ENCODE measurements at regions not wholly inside any gene's neighbourhood (a gene's known extent, or its start where the extent isn't known, plus 50 kb on each side); places are given as distances from the start of the nearest gene placed in this dataset.
A peak's percentile ranks its signal among the peaks of the same experiment; 100 is the strongest.

GRCh38 chr2:67854103-67854743, 208.6 kb downstream of the C1D start:
- FAIRE-seq (no peak), DNase-seq (no peak)
- Histone ChIP-seq H3K9me3 (ENCODE audit: control insufficient read depth in 2 of 2, insufficient read depth in 1 of 2, low read depth in 1 of 2, low read length in 1 of 2) (no peaks in the 10 kb centered on the region), H3K27ac (ENCODE audit: low read depth in 1 of 3, low read length in 2 of 3) (no peak overlapping the region), H3K36me3 (ENCODE audit: control insufficient read depth in 3 of 3, insufficient read depth in 2 of 3, low read depth in 1 of 3, low read length in 3 of 3) (no peaks in the 10 kb centered on the region), H3K4me1 (ENCODE audit: control insufficient read depth in 3 of 3, insufficient read depth in 2 of 3, low read depth in 1 of 3, low read length in 2 of 3) (no peaks in the 10 kb centered on the region), H3K4me3 (ENCODE audit: low read depth in 1 of 3, low read length in 3 of 3) (no peak overlapping the region), H3K27me3 (ENCODE audit: control insufficient read depth in 3 of 3, insufficient read depth in 3 of 3, low read length in 3 of 3) (peaks cover 0 to 3% (median 0%) of the 10 kb centered on the region in 3 donors)
- WGBS, 3 donors, result 88 to 89% (median 89%) methylated on average over 6 of the region's 6 CpGs

GRCh38 chr2:67854798-67855197, 208.0 kb downstream of the C1D start:
- no peak overlapping the region for H3K4me3 ChIP-seq (ENCODE audit: low read depth in 1 of 3, low read length in 3 of 3)
- peaks cover 0 to 3% (median 0%) of the 10 kb centered on the region in 3 donors for H3K27me3 ChIP-seq (ENCODE audit: control insufficient read depth in 3 of 3, insufficient read depth in 3 of 3, low read length in 3 of 3)
- H3K36me3 ChIP-seq (ENCODE audit: control insufficient read depth in 3 of 3, insufficient read depth in 2 of 3, low read depth in 1 of 3, low read length in 3 of 3), result no peaks in the 10 kb centered on the region
- no peak overlapping the region for H3K27ac ChIP-seq (ENCODE audit: low read depth in 1 of 3, low read length in 2 of 3)
- WGBS, 3 donors, result 68 to 91% (median 89%) methylated on average over 1 of the region's 1 CpG
- FAIRE-seq (no peak), DNase-seq (no peak)
- H3K4me1 ChIP-seq (ENCODE audit: control insufficient read depth in 3 of 3, insufficient read depth in 2 of 3, low read depth in 1 of 3, low read length in 2 of 3), result no peaks in the 10 kb centered on the region
- no peaks in the 10 kb centered on the region for H3K9me3 ChIP-seq (ENCODE audit: control insufficient read depth in 2 of 2, insufficient read depth in 1 of 2, low read depth in 1 of 2, low read length in 1 of 2)

GRCh38 chr2:67856866-67857265, 205.9 kb downstream of the C1D start:
- Histone ChIP-seq H3K27ac (ENCODE audit: low read depth in 1 of 3, low read length in 2 of 3) (no peak overlapping the region), H3K36me3 (ENCODE audit: control insufficient read depth in 3 of 3, insufficient read depth in 2 of 3, low read depth in 1 of 3, low read length in 3 of 3) (no peaks in the 10 kb centered on the region), H3K4me1 (ENCODE audit: control insufficient read depth in 3 of 3, insufficient read depth in 2 of 3, low read depth in 1 of 3, low read length in 2 of 3) (no peaks in the 10 kb centered on the region), H3K4me3 (ENCODE audit: low read depth in 1 of 3, low read length in 3 of 3) (no peak overlapping the region), H3K9me3 (ENCODE audit: control insufficient read depth in 2 of 2, insufficient read depth in 1 of 2, low read depth in 1 of 2, low read length in 1 of 2) (no peaks in the 10 kb centered on the region), H3K27me3 (ENCODE audit: control insufficient read depth in 3 of 3, insufficient read depth in 3 of 3, low read length in 3 of 3) (peaks cover 0 to 3% (median 0%) of the 10 kb centered on the region in 3 donors)
- 62 to 65% (median 64%) methylated on average over 3 of the region's 3 CpGs for WGBS, 3 donors
- no peak for DNase-seq
- no peak for FAIRE-seq

DNA sequence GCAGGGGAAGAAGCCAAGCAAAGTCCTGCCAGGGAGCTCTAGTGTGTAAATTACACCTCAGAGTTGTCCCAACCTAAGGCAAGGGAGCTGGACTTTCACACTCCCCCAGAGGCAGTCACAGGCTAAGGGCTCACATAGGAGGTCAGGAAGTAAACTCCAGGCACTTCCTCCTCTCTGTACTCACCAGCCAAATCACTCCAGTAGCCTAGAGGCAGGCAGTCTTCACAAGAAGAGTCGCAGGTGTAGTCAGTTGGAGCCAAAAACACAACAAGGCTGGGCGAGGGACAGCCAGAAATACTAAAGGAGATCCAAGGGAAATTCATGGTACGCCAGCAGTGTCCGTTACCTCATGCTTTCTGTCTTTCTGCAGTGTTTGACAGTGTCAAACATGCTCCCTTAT, 205.0 kb downstream of the C1D start:
- Histone ChIP-seq H3K27ac (ENCODE audit: low read depth in 1 of 3, low read length in 2 of 3) (no peak overlapping the region), H3K9me3 (ENCODE audit: control insufficient read depth in 2 of 2, insufficient read depth in 1 of 2, low read depth in 1 of 2, low read length in 1 of 2) (no peaks in the 10 kb centered on the region), H3K4me3 (ENCODE audit: low read depth in 1 of 3, low read length in 3 of 3) (no peak overlapping the region), H3K36me3 (ENCODE audit: control insufficient read depth in 3 of 3, insufficient read depth in 2 of 3, low read depth in 1 of 3, low read length in 3 of 3) (no peaks in the 10 kb centered on the region), H3K27me3 (ENCODE audit: control insufficient read depth in 3 of 3, insufficient read depth in 3 of 3, low read length in 3 of 3) (peaks cover 0 to 3% (median 0%) of the 10 kb centered on the region in 3 donors), H3K4me1 (ENCODE audit: control insufficient read depth in 3 of 3, insufficient read depth in 2 of 3, low read depth in 1 of 3, low read length in 2 of 3) (no peaks in the 10 kb centered on the region)
- DNase-seq (no peak), FAIRE-seq (no peak)
- WGBS, 3 donors, result 85 to 86% (median 85%) methylated on average over 4 of the region's 4 CpGs

- no peaks in the 10 kb centered on the region for H3K4me1 ChIP-seq (ENCODE audit: control insufficient read depth in 3 of 3, insufficient read depth in 2 of 3, low read depth in 1 of 3, low read length in 2 of 3)
- peaks cover 0 to 3% (median 0%) of the 10 kb centered on the region in 3 donors for H3K27me3 ChIP-seq (ENCODE audit: control insufficient read depth in 3 of 3, insufficient read depth in 3 of 3, low read length in 3 of 3)
- no peaks in the 10 kb centered on the region for H3K9me3 ChIP-seq (ENCODE audit: control insufficient read depth in 2 of 2, insufficient read depth in 1 of 2, low read depth in 1 of 2, low read length in 1 of 2)
- H3K36me3 ChIP-seq (ENCODE audit: control insufficient read depth in 3 of 3, insufficient read depth in 2 of 3, low read depth in 1 of 3, low read length in 3 of 3), result no peaks in the 10 kb centered on the region
- H3K27ac ChIP-seq (ENCODE audit: low read depth in 1 of 3, low read length in 2 of 3), result no peak overlapping the region
- no peak overlapping the region for H3K4me3 ChIP-seq (ENCODE audit: low read depth in 1 of 3, low read length in 3 of 3)
- FAIRE-seq, result no peak
- 85 to 94% (median 86%) methylated on average over 3 of the region's 3 CpGs for WGBS, 3 donors
- no peak for DNase-seq
Measured at GRCh38 chr2:67858886-67859285, 203.9 kb downstream of the C1D start.

DNA sequence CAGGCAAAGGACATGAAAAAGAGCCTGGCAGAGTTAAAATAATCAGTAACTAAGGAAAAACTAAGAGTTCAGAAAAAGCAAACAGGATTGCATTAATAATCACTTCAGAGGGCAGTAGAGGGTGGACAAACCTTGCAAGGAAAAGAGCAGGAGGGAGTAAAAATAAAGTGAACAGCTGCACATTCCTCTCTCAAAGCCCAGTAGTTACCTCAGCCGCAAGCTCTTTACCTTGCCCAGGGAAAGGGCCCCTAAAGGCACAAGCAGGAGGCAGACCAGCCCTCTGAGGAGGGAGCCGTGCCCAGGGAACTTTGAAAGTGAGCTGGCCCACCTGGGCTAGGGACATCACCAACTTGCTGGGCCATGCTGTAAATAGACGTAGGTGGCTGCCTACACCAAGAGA, 196.9 kb downstream of the C1D start:
- no peaks in the 10 kb centered on the region for H3K4me1 ChIP-seq (ENCODE audit: control insufficient read depth in 3 of 3, insufficient read depth in 2 of 3, low read depth in 1 of 3, low read length in 2 of 3)
- H3K4me3 ChIP-seq (ENCODE audit: low read depth in 1 of 3, low read length in 3 of 3), result no peak overlapping the region
- no peak overlapping the region for H3K27ac ChIP-seq (ENCODE audit: low read depth in 1 of 3, low read length in 2 of 3)
- DNase-seq (no peak), FAIRE-seq (no peak)
- H3K27me3 ChIP-seq (ENCODE audit: control insufficient read depth in 3 of 3, insufficient read depth in 3 of 3, low read length in 3 of 3), result no peaks in the 10 kb centered on the region
- H3K36me3 ChIP-seq (ENCODE audit: control insufficient read depth in 3 of 3, insufficient read depth in 2 of 3, low read depth in 1 of 3, low read length in 3 of 3), result no peaks in the 10 kb centered on the region
- 66 to 82% (median 80%) methylated on average over 3 of the region's 3 CpGs for WGBS, 3 donors
- H3K9me3 ChIP-seq (ENCODE audit: control insufficient read depth in 2 of 2, insufficient read depth in 1 of 2, low read depth in 1 of 2, low read length in 1 of 2), result no peaks in the 10 kb centered on the region

GRCh38 chr2:67867735-67868134, 195.1 kb downstream of the C1D start:
- no peaks in the 10 kb centered on the region for H3K27me3 ChIP-seq (ENCODE audit: control insufficient read depth in 3 of 3, insufficient read depth in 3 of 3, low read length in 3 of 3)
- H3K27ac ChIP-seq (ENCODE audit: low read depth in 1 of 3, low read length in 2 of 3), result no peak overlapping the region
- H3K4me1 ChIP-seq (ENCODE audit: control insufficient read depth in 3 of 3, insufficient read depth in 2 of 3, low read depth in 1 of 3, low read length in 2 of 3), result peaks cover 0 to 8% (median 0%) of the 10 kb centered on the region in 3 donors
- 51 to 71% (median 67%) methylated on average over 5 of the region's 5 CpGs for WGBS, 3 donors
- H3K4me3 ChIP-seq (ENCODE audit: low read depth in 1 of 3, low read length in 3 of 3), result no peak overlapping the region
- DNase-seq (no peak), FAIRE-seq (no peak)
- H3K36me3 ChIP-seq (ENCODE audit: control insufficient read depth in 3 of 3, insufficient read depth in 2 of 3, low read depth in 1 of 3, low read length in 3 of 3), result no peaks in the 10 kb centered on the region
- no peaks in the 10 kb centered on the region for H3K9me3 ChIP-seq (ENCODE audit: control insufficient read depth in 2 of 2, insufficient read depth in 1 of 2, low read depth in 1 of 2, low read length in 1 of 2)

GRCh38 chr2:67871686-67872412, 191.0 kb downstream of the C1D start:
- H3K4me3 ChIP-seq (ENCODE audit: low read depth in 1 of 3, low read length in 3 of 3), result no peak overlapping the region
- peaks cover 0 to 10% (median 0%) of the 10 kb centered on the region in 3 donors for H3K4me1 ChIP-seq (ENCODE audit: control insufficient read depth in 3 of 3, insufficient read depth in 2 of 3, low read depth in 1 of 3, low read length in 2 of 3)
- H3K27me3 ChIP-seq (ENCODE audit: control insufficient read depth in 3 of 3, insufficient read depth in 3 of 3, low read length in 3 of 3), result no peaks in the 10 kb centered on the region
- no peaks in the 10 kb centered on the region for H3K36me3 ChIP-seq (ENCODE audit: control insufficient read depth in 3 of 3, insufficient read depth in 2 of 3, low read depth in 1 of 3, low read length in 3 of 3)
- H3K9me3 ChIP-seq (ENCODE audit: control insufficient read depth in 2 of 2, insufficient read depth in 1 of 2, low read depth in 1 of 2, low read length in 1 of 2), result no peaks in the 10 kb centered on the region
- FAIRE-seq (no peak), DNase-seq (peak in 1 of 2 donors; percentile 71)
- WGBS, 3 donors, result 62 to 64% (median 63%) methylated on average over 13 of the region's 13 CpGs
- H3K27ac ChIP-seq (ENCODE audit: low read depth in 1 of 3, low read length in 2 of 3), result peak overlapping the region in 1 of 3 donors; percentile 76

Data from small intestine (tissue), 7 donors.